Globus pallidus (tissue), 1 donor: ENCODE measurements at regions not wholly inside any gene's neighbourhood (a gene's known extent, or its start where the extent isn't known, plus 50 kb on each side); places are given as distances from the start of the nearest gene placed in this dataset.
"Not testable (repeated sequence)": the region's sequence is repeated elsewhere in the genome, so short reads cannot be mapped to it uniquely, and the experiment has no call there.

Experiments
- DNase-seq: peaks from one replicate; pipeline ENCODE4 v3.0.0-alpha.2; 2015; ENCODE audit warnings: low spot score

GRCh38 chr2:53033411-53033810 is 734.2 kb upstream of the CHAC2 start:
- DNase-seq, result no peak

GRCh38 chr2:53028746-53029423 is 738.7 kb upstream of the CHAC2 start:
- DNase-seq, result no peak

GRCh38 chr2:53028225-53028624 is 739.4 kb upstream of the CHAC2 start:
- DNase-seq, result no peak

GRCh38 chr2:53022248-53022647 is 745.4 kb upstream of the CHAC2 start:
- not testable (repeated sequence) for DNase-seq

GRCh38 chr2:53021828-53022227 is 745.8 kb upstream of the CHAC2 start:
- no peak for DNase-seq

GRCh38 chr2:53021292-53021691 is 746.3 kb upstream of the CHAC2 start:
- DNase-seq, result no peak

- DNase-seq, result no peak
Measured at GRCh38 chr2:53018825-53019425, 748.7 kb upstream of the CHAC2 start.

GRCh38 chr2:53006980-53007379 is 760.6 kb upstream of the CHAC2 start:
- DNase-seq, result no peak

- DNase-seq, result no peak
Measured at GRCh38 chr2:53004413-53004812, 763.2 kb upstream of the CHAC2 start.

GRCh38 chr2:52995424-52995823 is 772.2 kb upstream of the CHAC2 start:
- DNase-seq, result no peak

GRCh38 chr2:52976143-52976949 is 791.3 kb upstream of the CHAC2 start:
- no peak for DNase-seq

- DNase-seq, result no peak
Measured at GRCh38 chr2:52974127-52974526, 793.5 kb upstream of the CHAC2 start.

- no peak for DNase-seq
Measured at GRCh38 chr2:52970642-52971041, 797.0 kb upstream of the CHAC2 start.

GRCh38 chr2:52968043-52968442 is 799.6 kb upstream of the CHAC2 start:
- DNase-seq, result no peak

GRCh38 chr2:52964916-52965530 is 802.6 kb upstream of the CHAC2 start:
- no peak for DNase-seq

- DNase-seq, result no peak
Measured at GRCh38 chr2:52961403-52961802, 806.2 kb upstream of the CHAC2 start.

- no peak for DNase-seq
Measured at GRCh38 chr2:52960881-52961280, 806.7 kb upstream of the CHAC2 start.

- no peak for DNase-seq
Measured at GRCh38 chr2:52959801-52960200, 807.8 kb upstream of the CHAC2 start.

- DNase-seq, result no peak
Measured at GRCh38 chr2:52956766-52957165, 810.8 kb upstream of the CHAC2 start.

- no peak for DNase-seq
Measured at GRCh38 chr2:52956118-52956517, 811.5 kb upstream of the CHAC2 start.

- DNase-seq, result no peak
Measured at GRCh38 chr2:52955079-52955478, 812.5 kb upstream of the CHAC2 start.

- DNase-seq, result no peak
Measured at GRCh38 chr2:52940101-52940500, 827.5 kb upstream of the CHAC2 start.

GRCh38 chr2:52939250-52939649 is 828.4 kb upstream of the CHAC2 start:
- DNase-seq, result no peak
